ENCODE measurements at regions not wholly inside any gene's neighbourhood (a gene's known extent, or its start where the extent isn't known, plus 50 kb on each side); places are given as distances from the start of the nearest gene placed in this dataset.

DNA sequence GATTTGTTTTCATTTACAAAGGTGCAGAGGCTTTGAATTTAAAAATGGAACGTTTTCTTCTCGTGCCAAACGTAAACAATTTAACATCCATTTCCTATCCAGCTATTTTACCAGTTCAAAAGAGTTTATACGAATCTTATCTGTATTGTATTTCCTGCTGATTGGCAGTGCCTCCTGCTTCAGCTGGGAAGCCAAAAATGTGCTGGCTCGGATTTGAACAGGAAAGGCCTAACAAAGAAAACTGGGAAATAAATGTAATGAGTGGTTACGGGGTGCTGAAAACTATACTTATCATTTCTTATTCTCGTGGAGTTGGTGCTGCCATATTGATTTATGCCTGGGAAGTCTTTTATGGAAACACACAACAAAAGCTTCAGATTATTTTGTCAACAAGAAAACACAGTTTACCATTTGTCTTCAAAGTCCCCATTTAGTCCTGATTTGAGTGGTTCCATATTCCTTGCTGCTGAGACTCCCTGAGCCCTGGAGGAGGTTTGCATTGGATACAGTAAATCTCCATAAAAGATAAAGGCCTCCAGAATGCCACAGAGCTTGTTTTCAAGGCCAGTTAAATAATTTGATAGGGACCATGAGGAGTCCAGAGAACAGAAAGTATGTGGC lies 507.4 kb downstream of the RASEF start:
- TF ChIP-seq EP300 (IDR thresholded peaks at IDR 0.05; ENCODE audit: borderline replicate concordance) (no peak), YY1 (IDR thresholded peaks at IDR 0.05; ENCODE audit: low read depth) (no peak), TAF1 (IDR thresholded peaks at IDR 0.05; ENCODE audit: low read depth) (no peak), EGR1 (IDR thresholded peaks at IDR 0.05) (no peak), RAD21 (IDR thresholded peaks at IDR 0.05; ENCODE audit: low read depth) (no peak)
- TF ChIP-seq, protein P1, sequence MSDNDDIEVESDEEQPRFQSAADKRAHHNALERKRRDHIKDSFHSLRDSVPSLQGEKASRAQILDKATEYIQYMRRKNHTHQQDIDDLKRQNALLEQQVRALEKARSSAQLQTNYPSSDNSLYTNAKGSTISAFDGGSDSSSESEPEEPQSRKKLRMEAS (IDR thresholded peaks at IDR 0.05) = no peak
- TF ChIP-seq, protein P2, sequence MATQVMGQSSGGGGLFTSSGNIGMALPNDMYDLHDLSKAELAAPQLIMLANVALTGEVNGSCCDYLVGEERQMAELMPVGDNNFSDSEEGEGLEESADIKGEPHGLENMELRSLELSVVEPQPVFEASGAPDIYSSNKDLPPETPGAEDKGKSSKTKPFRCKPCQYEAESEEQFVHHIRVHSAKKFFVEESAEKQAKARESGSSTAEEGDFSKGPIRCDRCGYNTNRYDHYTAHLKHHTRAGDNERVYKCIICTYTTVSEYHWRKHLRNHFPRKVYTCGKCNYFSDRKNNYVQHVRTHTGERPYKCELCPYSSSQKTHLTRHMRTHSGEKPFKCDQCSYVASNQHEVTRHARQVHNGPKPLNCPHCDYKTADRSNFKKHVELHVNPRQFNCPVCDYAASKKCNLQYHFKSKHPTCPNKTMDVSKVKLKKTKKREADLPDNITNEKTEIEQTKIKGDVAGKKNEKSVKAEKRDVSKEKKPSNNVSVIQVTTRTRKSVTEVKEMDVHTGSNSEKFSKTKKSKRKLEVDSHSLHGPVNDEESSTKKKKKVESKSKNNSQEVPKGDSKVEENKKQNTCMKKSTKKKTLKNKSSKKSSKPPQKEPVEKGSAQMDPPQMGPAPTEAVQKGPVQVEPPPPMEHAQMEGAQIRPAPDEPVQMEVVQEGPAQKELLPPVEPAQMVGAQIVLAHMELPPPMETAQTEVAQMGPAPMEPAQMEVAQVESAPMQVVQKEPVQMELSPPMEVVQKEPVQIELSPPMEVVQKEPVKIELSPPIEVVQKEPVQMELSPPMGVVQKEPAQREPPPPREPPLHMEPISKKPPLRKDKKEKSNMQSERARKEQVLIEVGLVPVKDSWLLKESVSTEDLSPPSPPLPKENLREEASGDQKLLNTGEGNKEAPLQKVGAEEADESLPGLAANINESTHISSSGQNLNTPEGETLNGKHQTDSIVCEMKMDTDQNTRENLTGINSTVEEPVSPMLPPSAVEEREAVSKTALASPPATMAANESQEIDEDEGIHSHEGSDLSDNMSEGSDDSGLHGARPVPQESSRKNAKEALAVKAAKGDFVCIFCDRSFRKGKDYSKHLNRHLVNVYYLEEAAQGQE (IDR thresholded peaks at IDR 0.05; ENCODE audit: low read depth) = no peak

All from Ishikawa (cell line).